ENCODE measurements at regions not wholly inside any gene's neighbourhood (a gene's known extent, or its start where the extent isn't known, plus 50 kb on each side); places are given as distances from the start of the nearest gene placed in this dataset.

GRCh38 chr2:45283764-45284620, 274.7 kb upstream of the SIX2 start:
- peak; percentile 26 for DNase-seq (ENCODE audit: low read depth)
- TF ChIP-seq CTCF (IDR thresholded peaks at IDR 0.05; ENCODE audit: low read depth, low read length) (no peak), MAX (IDR thresholded peaks at IDR 0.05; ENCODE audit: low read depth, low read length) (no peak), MYC (IDR thresholded peaks at IDR 0.05; ENCODE audit: low read depth, low read length) (no peak), POLR2A (IDR thresholded peaks at IDR 0.05; ENCODE audit: extremely low read depth, insufficient read length) (no peak)
- H3K4me3 ChIP-seq (ENCODE audit: low read depth, low read length) = no peak overlapping the region

- no peak overlapping the region for H3K4me3 ChIP-seq (ENCODE audit: low read depth, low read length)
- TF ChIP-seq CTCF (IDR thresholded peaks at IDR 0.05; ENCODE audit: low read depth, low read length) = no peak
- no peak for TF ChIP-seq MAX (IDR thresholded peaks at IDR 0.05; ENCODE audit: low read depth, low read length)
- no peak for TF ChIP-seq POLR2A (IDR thresholded peaks at IDR 0.05; ENCODE audit: extremely low read depth, insufficient read length)
- no peak for TF ChIP-seq MYC (IDR thresholded peaks at IDR 0.05; ENCODE audit: low read depth, low read length)
- DNase-seq (ENCODE audit: low read depth) = no peak
Observed at GRCh38 chr2:45282646-45283045, 273.4 kb upstream of the SIX2 start.

GRCh38 chr2:45281311-45281710, 272.1 kb upstream of the SIX2 start:
- TF ChIP-seq CTCF (IDR thresholded peaks at IDR 0.05; ENCODE audit: low read depth, low read length) = no peak
- TF ChIP-seq MYC (IDR thresholded peaks at IDR 0.05; ENCODE audit: low read depth, low read length) = no peak
- TF ChIP-seq POLR2A (IDR thresholded peaks at IDR 0.05; ENCODE audit: extremely low read depth, insufficient read length) = no peak
- TF ChIP-seq MAX (IDR thresholded peaks at IDR 0.05; ENCODE audit: low read depth, low read length) = no peak
- no peak overlapping the region for H3K4me3 ChIP-seq (ENCODE audit: low read depth, low read length)
- DNase-seq (ENCODE audit: low read depth) = no peak

- no peak for DNase-seq (ENCODE audit: low read depth)
- TF ChIP-seq MYC (IDR thresholded peaks at IDR 0.05; ENCODE audit: low read depth, low read length) = no peak
- no peak for TF ChIP-seq POLR2A (IDR thresholded peaks at IDR 0.05; ENCODE audit: extremely low read depth, insufficient read length)
- TF ChIP-seq CTCF (IDR thresholded peaks at IDR 0.05; ENCODE audit: low read depth, low read length) = no peak
- TF ChIP-seq MAX (IDR thresholded peaks at IDR 0.05; ENCODE audit: low read depth, low read length) = no peak
- no peak overlapping the region for H3K4me3 ChIP-seq (ENCODE audit: low read depth, low read length)
Observed at GRCh38 chr2:45280794-45281193, 271.5 kb upstream of the SIX2 start.

- no peak overlapping the region for H3K4me3 ChIP-seq (ENCODE audit: low read depth, low read length)
- TF ChIP-seq POLR2A (IDR thresholded peaks at IDR 0.05; ENCODE audit: extremely low read depth, insufficient read length) (no peak), MAX (IDR thresholded peaks at IDR 0.05; ENCODE audit: low read depth, low read length) (no peak)
- DNase-seq (ENCODE audit: low read depth) = no peak
Observed at GRCh38 chr2:45279356-45279755, 270.1 kb upstream of the SIX2 start.

GRCh38 chr2:45278365-45279078, 269.3 kb upstream of the SIX2 start:
- DNase-seq (ENCODE audit: low read depth) = no peak
- no peak overlapping the region for H3K4me3 ChIP-seq (ENCODE audit: low read depth, low read length)
- TF ChIP-seq MAX (IDR thresholded peaks at IDR 0.05; ENCODE audit: low read depth, low read length) = no peak
- no peak for TF ChIP-seq CTCF (IDR thresholded peaks at IDR 0.05; ENCODE audit: low read depth, low read length)

Measured in NB4 (cell line).